C4-2B (cell line): ENCODE measurements at regions not wholly inside any gene's neighbourhood (a gene's known extent, or its start where the extent isn't known, plus 50 kb on each side); places are given as distances from the start of the nearest gene placed in this dataset.

Experiments used
- H3K27ac ChIP-seq: fragments of 450-650 bp; 2 replicates; pipeline ENCODE4 v1.5.1; 2017
- ZFX ChIP-seq: fragments of 450-650 bp; IDR thresholded peaks from 2 replicates; pipeline ENCODE4 v1.6.1; 2017
- TF ChIP-seq, protein P1 (sequence below): fragments of 450-650 bp; conservative IDR thresholded peaks from 2 replicates; pipeline ENCODE4 v1.5.1; 2017; ENCODE audit warnings: mild to moderate bottlenecking

DNA sequence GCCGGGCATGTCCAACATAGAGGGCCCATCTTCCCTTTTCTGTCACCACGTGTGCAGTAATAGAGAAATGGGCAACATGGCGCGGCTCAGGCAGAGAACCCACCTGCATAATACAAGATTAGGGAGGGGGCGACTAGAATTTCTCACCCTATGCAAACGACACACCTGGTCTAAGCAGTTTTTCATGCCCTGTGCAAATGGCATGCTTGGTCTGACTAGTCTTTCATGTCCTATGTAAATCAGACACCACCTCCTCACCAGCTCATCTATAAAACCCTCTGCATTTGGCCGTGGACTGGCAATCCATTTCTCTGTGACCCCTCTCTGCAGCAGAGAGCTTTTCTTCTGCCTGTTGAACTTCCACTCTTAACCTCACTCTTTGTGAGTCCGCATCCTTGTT is 180.2 kb upstream of the PZP start:
- no peak overlapping the region for H3K27ac ChIP-seq
- TF ChIP-seq, protein P1, sequence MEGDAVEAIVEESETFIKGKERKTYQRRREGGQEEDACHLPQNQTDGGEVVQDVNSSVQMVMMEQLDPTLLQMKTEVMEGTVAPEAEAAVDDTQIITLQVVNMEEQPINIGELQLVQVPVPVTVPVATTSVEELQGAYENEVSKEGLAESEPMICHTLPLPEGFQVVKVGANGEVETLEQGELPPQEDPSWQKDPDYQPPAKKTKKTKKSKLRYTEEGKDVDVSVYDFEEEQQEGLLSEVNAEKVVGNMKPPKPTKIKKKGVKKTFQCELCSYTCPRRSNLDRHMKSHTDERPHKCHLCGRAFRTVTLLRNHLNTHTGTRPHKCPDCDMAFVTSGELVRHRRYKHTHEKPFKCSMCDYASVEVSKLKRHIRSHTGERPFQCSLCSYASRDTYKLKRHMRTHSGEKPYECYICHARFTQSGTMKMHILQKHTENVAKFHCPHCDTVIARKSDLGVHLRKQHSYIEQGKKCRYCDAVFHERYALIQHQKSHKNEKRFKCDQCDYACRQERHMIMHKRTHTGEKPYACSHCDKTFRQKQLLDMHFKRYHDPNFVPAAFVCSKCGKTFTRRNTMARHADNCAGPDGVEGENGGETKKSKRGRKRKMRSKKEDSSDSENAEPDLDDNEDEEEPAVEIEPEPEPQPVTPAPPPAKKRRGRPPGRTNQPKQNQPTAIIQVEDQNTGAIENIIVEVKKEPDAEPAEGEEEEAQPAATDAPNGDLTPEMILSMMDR, result no peak
- no peak for TF ChIP-seq ZFX

DNA sequence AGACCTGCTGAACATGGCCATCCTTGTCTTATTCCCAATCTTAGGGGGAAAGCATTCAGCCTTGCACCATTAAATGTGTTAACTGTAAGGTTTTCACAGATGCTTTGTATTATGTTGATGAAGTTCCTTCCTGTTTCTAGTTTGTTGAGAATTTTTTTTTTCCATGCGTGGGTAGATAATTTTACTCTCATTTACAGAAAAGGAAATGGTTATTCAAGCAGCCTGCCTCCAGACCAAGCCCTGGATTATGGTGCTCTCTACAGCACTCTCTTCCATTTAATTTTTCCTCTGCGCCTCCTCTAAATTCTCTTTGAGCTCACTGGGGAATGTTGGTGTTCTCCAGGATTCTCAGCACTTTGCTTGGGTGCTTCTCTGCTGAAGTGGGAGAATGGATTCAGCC is 179.3 kb upstream of the PZP start:
- no peak for TF ChIP-seq ZFX
- TF ChIP-seq, protein P1, result no peak
- H3K27ac ChIP-seq, result no peak overlapping the region

DNA sequence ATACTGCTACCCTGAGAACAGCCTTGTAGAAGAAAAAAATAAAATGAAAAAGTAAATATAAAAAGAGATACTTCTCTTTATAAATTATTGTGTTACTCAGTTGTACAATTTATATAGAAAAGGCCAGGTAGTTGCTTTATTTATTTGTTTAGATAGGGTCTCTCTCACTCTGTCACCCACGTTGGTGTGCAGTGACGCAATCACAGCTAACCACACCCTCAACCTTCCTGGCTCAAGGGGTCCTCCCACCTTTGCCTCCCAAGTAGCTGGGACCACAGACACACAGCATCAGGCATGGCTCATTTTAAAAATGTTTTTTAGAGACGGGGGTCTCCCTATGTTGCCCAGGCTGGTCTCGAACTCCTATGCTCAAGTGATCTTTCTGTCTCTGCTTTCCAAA is 175.4 kb upstream of the PZP start:
- H3K27ac ChIP-seq, result no peak overlapping the region
- TF ChIP-seq, protein P1, result no peak
- TF ChIP-seq ZFX, result no peak

DNA sequence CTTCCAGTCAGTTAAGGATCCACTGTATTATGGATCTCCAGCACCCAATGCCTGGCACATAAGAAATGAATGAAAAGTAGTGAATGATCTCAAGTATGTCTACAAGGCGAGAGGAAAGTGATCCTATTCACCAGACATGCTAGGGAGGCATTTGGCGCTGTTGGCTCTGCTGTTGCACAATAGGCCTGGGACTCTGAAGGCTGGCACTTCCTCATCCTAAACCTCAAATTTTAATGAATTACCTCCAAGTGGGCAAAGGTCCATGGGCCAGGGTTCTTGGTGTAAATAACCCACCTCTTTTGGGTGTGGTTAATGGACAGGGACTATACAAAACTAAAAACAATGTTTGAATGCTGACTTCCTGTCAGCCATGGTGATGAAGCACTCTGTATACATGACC is 173.4 kb upstream of the PZP start:
- TF ChIP-seq, protein P1, result no peak
- no peak for TF ChIP-seq ZFX

DNA sequence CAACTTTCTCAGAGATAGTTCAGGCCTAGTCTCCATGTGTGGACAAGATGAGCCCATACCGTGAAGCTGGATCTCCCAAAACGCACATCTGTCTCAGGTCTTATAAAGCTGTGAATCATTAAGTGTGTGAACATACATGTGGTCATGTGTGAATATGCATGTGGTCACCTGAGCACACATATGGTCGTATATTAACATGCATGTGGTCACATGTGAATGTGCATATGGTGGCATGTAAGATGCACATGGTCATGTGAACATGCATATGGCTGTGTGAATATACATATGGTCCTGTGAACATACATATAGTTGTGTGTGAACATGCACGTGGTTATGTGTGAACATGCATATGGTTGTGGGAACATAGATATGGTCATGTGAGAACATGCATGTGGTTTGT is 172.5 kb upstream of the PZP start:
- no peak for TF ChIP-seq ZFX
- TF ChIP-seq, protein P1, result no peak
- no peak overlapping the region for H3K27ac ChIP-seq

More for the DNA sequence above, 173.4 kb upstream of the PZP start:
- H3K27ac ChIP-seq, result no peak overlapping the region

DNA sequence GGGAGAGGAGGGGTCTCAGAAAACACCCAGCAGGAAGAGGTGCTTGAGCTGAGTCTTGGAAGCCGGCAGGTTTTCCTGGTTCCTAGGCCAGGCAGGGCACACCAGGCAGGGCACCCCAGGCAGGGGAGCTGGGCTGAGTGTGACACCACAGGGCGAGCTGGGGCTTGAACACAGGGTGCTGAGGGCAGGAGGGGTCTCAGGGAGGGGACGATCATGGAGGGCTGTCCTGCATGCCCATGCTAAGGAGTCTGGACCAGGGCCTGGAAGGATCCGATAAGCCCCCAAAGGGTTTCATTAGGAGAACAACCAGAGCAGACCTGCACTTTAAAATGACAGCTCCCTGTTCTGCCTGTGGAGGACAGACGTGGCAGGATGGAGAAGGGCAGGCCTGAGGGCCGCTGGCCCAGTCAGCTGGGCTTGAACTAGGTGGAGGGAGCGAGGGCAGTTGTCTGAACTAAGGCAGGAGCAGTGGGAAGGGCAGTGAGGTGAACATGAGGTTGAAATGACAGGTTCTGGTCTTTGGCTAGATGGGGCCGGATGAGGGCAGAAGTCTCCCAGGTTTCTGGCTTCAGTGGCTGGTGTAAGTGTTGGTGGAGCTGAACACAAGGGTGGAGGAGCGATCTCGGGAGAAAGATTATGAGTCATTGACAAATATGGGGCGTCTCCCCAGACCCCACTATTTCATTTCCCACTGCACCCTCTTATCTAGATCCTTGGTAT is 171.0 kb upstream of the PZP start:
- H3K27ac ChIP-seq, result no peak overlapping the region
- TF ChIP-seq ZFX, result no peak
- TF ChIP-seq, protein P1, result no peak

DNA sequence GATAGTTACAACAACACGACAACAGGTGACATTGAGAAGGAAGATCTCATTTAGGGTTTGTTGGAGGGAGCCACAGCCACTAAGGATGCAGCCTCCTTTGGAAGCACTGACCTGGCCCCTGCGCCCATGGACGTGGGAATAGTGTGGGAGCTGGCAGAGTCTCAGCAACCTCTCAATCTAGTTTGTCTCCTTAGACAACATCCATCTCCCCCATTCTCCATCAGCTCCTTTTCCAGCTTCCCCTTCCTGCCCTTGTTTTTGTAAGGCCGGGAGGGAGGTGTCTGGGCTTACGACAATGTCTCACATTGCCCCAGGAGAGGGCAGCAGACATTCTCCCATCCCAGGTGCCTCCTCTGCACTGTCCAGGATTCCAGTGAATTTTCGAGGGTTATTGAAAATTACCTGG is 170.2 kb upstream of the PZP start:
- no peak overlapping the region for H3K27ac ChIP-seq
- TF ChIP-seq, protein P1, result peak; percentile 51
- TF ChIP-seq ZFX, result no peak
